Peyer's patch (tissue), 4 donors: ENCODE measurements at regions not wholly inside any gene's neighbourhood (a gene's known extent, or its start where the extent isn't known, plus 50 kb on each side); places are given as distances from the start of the nearest gene placed in this dataset.

ENCODE experiments used
- POLR2A ChIP-seq, 2 donors: fragments of 450-650 bp; IDR thresholded peaks; one replicate each; pipeline ENCODE4 v1.5.1; 2017; ENCODE audit warnings: antibody characterized with exemption in 2 of 2, mild to moderate bottlenecking in 2 of 2, moderate library complexity in 2 of 2
- TF ChIP-seq, protein P1 (sequence below), 6 experiments: fragments of 450-650 bp in 4 of 6; fragments of 200-600 bp in 2 of 6; sonication (generic) in 1 of 6; IDR thresholded peaks; one replicate each; pipeline ENCODE4 v1.5.1; 2017 to 2019; ENCODE audit warnings: antibody characterized with exemption in 6 of 6, mild to moderate bottlenecking in 3 of 6, moderate library complexity in 1 of 6

DNA sequence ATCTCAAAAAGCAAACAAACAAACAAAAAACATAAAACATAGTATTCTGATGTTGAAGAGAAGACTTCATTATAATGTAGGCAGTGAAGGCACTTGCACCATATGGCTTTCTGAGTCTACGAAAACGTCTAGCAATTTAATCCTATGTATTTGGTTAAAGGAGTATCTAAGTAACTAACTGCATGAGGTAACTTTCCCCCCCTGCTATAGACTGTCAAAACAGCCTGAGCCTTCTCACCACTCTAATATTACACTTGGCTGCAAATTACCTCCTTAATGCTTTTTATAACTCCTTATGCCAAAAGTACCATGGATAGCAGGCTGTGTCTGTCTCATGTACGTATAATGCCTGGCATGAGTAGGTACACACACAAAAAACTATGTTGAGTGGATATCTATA lies 607.6 kb upstream of the FLRT2 start:
- TF ChIP-seq, protein P1, sequence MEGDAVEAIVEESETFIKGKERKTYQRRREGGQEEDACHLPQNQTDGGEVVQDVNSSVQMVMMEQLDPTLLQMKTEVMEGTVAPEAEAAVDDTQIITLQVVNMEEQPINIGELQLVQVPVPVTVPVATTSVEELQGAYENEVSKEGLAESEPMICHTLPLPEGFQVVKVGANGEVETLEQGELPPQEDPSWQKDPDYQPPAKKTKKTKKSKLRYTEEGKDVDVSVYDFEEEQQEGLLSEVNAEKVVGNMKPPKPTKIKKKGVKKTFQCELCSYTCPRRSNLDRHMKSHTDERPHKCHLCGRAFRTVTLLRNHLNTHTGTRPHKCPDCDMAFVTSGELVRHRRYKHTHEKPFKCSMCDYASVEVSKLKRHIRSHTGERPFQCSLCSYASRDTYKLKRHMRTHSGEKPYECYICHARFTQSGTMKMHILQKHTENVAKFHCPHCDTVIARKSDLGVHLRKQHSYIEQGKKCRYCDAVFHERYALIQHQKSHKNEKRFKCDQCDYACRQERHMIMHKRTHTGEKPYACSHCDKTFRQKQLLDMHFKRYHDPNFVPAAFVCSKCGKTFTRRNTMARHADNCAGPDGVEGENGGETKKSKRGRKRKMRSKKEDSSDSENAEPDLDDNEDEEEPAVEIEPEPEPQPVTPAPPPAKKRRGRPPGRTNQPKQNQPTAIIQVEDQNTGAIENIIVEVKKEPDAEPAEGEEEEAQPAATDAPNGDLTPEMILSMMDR (IDR thresholded peaks at IDR 0.05) = no peak
- no peak for TF ChIP-seq POLR2A (IDR thresholded peaks at IDR 0.05)
